ENCODE measurements at regions not wholly inside any gene's neighbourhood (a gene's known extent, or its start where the extent isn't known, plus 50 kb on each side); places are given as distances from the start of the nearest gene placed in this dataset.

DNA sequence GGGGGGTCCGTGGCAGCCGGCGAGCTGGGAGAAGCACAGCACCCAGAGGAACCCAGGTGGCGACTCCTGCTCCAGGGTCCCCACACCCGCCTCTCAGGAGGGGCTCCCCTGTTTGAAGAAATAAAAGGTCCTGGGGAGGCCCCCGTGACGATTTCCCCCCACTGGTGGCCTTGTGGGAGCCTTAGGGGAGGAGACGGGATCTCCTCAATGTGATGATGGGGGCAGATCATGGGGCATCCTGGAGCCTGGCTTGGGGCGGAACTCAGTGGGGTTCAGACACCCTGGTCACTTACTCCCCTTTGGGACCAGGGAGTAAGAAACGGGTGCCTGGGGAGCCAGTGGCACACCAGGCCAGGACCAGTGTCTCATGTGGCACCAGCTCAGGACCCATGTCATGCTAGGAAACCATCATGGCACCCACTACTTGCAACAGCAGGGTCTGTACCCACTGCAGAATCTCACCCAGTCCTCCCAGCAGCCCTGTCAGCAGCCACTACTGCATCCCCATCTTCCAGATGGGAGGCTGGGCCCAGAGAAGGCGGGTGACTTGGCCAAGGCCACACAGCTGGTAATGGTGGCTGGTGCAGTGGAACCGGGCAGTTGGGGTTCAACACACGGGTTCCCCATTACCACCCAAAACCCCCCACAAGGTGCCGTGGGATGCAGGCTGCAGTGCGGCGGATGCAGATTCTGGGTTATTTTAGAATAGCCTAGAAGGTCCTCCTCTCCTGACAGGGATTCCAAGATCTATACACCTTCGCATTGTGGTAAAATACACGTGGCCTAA, 130.7 kb downstream of the CTTN start:
- no peak overlapping the region for H3K27ac ChIP-seq (ENCODE audit: low read depth, low read length)
- DNase-seq (ENCODE audit: low read depth, low spot score): no peak
- peaks cover 55% of the 10 kb centered on the region for H3K9me3 ChIP-seq (ENCODE audit: control insufficient read depth, insufficient read depth, low read length)
- CTCF ChIA-PET: no interaction called here
- H3K27me3 ChIP-seq (ENCODE audit: control insufficient read depth, insufficient read depth, low read length): peaks cover 3% of the 10 kb centered on the region
- TF ChIP-seq, protein P1, sequence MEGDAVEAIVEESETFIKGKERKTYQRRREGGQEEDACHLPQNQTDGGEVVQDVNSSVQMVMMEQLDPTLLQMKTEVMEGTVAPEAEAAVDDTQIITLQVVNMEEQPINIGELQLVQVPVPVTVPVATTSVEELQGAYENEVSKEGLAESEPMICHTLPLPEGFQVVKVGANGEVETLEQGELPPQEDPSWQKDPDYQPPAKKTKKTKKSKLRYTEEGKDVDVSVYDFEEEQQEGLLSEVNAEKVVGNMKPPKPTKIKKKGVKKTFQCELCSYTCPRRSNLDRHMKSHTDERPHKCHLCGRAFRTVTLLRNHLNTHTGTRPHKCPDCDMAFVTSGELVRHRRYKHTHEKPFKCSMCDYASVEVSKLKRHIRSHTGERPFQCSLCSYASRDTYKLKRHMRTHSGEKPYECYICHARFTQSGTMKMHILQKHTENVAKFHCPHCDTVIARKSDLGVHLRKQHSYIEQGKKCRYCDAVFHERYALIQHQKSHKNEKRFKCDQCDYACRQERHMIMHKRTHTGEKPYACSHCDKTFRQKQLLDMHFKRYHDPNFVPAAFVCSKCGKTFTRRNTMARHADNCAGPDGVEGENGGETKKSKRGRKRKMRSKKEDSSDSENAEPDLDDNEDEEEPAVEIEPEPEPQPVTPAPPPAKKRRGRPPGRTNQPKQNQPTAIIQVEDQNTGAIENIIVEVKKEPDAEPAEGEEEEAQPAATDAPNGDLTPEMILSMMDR (IDR thresholded peaks at IDR 0.05; ENCODE audit: low read depth, low read length): no peak
- no peak overlapping the region for H3K4me3 ChIP-seq (ENCODE audit: low read depth, low read length)
- POLR2A ChIA-PET: no interaction called here

DNA sequence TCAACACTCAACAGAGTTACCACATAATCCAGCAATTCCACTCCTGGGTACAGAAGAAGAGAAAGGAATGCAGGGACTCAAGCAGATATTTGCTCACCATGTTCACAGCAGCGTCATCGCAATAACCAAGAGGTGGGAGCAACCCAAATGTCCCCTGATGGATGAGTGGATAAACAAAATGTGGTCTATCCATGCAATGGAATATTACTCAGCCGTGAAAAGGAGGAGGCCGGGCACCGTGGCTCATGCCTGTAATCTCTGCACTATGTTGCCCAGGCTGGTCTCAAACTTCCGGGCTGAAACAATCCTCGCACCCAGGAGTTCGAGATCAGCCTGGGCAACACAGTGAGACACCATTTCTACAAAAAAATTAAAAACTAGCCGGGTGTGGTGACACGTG, 131.7 kb downstream of the CTTN start:
- Histone ChIP-seq H3K4me3 (ENCODE audit: low read depth, low read length) (no peak overlapping the region), H3K9me3 (ENCODE audit: control insufficient read depth, insufficient read depth, low read length) (peaks cover 63% of the 10 kb centered on the region), H3K27me3 (ENCODE audit: control insufficient read depth, insufficient read depth, low read length) (no peaks in the 10 kb centered on the region), H3K27ac (ENCODE audit: low read depth, low read length) (no peak overlapping the region)
- DNase-seq (ENCODE audit: low read depth, low spot score): no peak
- CTCF ChIA-PET: no interaction called here
- POLR2A ChIA-PET: no interaction called here
- TF ChIP-seq, protein P1 (IDR thresholded peaks at IDR 0.05; ENCODE audit: low read depth, low read length): no peak

DNA sequence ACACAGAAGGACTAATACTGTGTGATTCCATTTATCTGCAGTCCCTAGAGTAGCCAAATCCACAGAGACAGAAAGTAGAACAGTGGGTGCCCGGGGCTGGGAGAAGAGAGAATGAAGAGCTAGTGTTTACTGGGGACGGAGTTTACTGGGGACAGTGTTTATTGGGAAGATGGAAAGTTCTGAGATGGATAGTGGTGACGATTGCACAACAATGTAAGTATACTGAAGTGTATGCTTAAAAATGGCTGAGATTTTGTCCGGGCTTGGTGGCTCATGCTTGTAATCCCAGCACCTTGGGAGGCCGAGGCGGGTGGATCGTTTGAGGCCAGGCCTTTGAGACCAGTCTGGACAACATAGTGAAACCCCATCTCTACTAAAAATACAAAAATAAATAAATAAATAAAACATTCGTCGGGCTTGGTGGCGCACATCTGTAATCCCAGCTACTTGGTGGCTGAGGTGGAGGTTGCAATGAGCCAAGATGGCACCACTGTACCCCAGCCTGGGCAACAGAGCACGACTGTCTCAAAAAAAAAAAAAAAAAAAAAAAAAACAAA, 132.4 kb downstream of the CTTN start:
- Histone ChIP-seq H3K27ac (ENCODE audit: low read depth, low read length) (no peak overlapping the region), H3K4me3 (ENCODE audit: low read depth, low read length) (no peak overlapping the region), H3K27me3 (ENCODE audit: control insufficient read depth, insufficient read depth, low read length) (no peaks in the 10 kb centered on the region), H3K9me3 (ENCODE audit: control insufficient read depth, insufficient read depth, low read length) (peaks cover 67% of the 10 kb centered on the region)
- ChIA-PET CTCF (interaction anchor here (0.6 kb wide), 1 partner anchor 10 kb away, joined by 5 read pairs; no protein-coding TSS in a partner anchor), POLR2A (no interaction called here)
- TF ChIP-seq, protein P1 (IDR thresholded peaks at IDR 0.05; ENCODE audit: low read depth, low read length): no peak
- DNase-seq (ENCODE audit: low read depth, low spot score): no peak

DNA sequence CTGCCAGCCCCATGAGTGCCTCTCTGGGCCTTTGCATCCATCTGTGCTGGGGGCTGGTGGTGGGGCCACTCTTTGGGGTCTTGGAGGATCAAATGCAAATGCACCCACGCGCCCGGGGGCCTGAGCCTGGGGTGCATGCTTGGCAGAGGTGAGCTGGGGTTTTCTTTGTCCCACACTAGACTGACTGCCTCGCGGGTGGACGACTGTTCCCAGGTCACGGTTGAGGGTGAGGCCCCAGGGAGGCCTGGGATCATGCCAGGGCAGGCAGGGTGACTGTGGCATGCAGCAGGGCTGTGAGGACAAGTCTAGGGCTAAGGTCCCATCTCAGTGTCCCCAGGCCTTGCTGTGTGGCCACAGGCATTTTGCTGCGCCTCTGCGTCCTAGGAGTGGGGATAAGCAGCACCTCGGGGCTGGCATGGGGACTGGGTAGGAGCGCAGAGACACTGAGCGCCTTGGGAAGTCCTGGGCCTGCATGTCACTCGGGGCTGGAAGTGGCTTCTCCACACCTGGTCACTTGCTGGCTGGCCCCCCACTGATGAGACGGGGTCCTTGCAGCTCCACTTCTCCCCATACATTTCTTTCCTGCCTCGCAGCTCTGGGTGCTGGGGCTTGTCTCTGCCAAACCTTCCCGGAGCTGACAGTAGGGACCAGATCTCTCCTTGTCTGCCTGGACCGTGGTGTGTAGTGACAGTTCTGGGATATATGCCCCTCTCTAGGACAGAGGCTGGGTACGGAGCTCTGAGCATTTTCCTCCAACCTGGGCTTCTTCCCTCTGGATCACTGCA, 133.1 kb downstream of the CTTN start:
- TF ChIP-seq, protein P1 (IDR thresholded peaks at IDR 0.05; ENCODE audit: low read depth, low read length): no peak

DNA sequence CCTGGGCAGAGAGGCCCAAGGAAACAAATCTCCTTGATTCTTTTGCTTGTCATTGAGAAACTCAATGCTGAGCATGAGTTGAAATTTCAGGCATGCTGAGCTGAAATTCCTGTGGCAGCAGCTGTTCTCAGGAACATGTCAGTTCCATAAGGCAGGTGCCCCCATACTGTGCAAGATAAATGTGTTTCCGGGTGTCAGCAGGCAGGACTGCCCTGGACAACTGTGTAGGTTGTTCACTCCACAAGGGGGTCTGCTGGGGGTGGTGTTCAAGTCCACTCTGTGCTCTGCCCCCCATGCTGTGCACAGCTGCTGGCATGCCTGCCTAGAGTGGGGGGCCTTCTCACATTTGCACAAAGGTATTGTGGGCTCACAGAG, 133.7 kb downstream of the CTTN start:
- ChIA-PET CTCF (no interaction called here), POLR2A (no interaction called here)
- no peak overlapping the region for H3K27ac ChIP-seq (ENCODE audit: low read depth, low read length)
- no peak for DNase-seq (ENCODE audit: low read depth, low spot score)
- TF ChIP-seq, protein P1 (IDR thresholded peaks at IDR 0.05; ENCODE audit: low read depth, low read length): no peak
- H3K4me3 ChIP-seq (ENCODE audit: low read depth, low read length): no peak overlapping the region
- no peaks in the 10 kb centered on the region for H3K27me3 ChIP-seq (ENCODE audit: control insufficient read depth, insufficient read depth, low read length)
- peaks cover 79% of the 10 kb centered on the region for H3K9me3 ChIP-seq (ENCODE audit: control insufficient read depth, insufficient read depth, low read length)

More for the DNA sequence above, 133.1 kb downstream of the CTTN start:
- no peak overlapping the region for H3K4me3 ChIP-seq (ENCODE audit: low read depth, low read length)
- DNase-seq (ENCODE audit: low read depth, low spot score): no peak
- ChIA-PET POLR2A (no interaction called here), CTCF (no interaction called here)
- H3K27ac ChIP-seq (ENCODE audit: low read depth, low read length): no peak overlapping the region
- no peaks in the 10 kb centered on the region for H3K27me3 ChIP-seq (ENCODE audit: control insufficient read depth, insufficient read depth, low read length)
- H3K9me3 ChIP-seq (ENCODE audit: control insufficient read depth, insufficient read depth, low read length): peaks cover 75% of the 10 kb centered on the region

All from AG04450 (cell line).